ENCODE measurements at regions not wholly inside any gene's neighbourhood (a gene's known extent, or its start where the extent isn't known, plus 50 kb on each side); places are given as distances from the start of the nearest gene placed in this dataset.

GRCh38 chr12:87384226-87384625, 645.0 kb downstream of the C12orf50 start:
- Histone ChIP-seq H3K27me3 (replicated peaks; ENCODE audit: control insufficient read depth, insufficient read depth, low read length) (no peaks in the 10 kb centered on the region), H3K36me3 (ENCODE audit: control insufficient read depth, insufficient read depth, low read length) (no peaks in the 10 kb centered on the region), H3K4me3 (replicated peaks; ENCODE audit: low read depth, low read length) (no peak overlapping the region)
- DNase-seq (ENCODE audit: extremely low read depth, insufficient read length) = no peak
- no peak for TF ChIP-seq CTCF (IDR thresholded peaks at IDR 0.05; ENCODE audit: insufficient read depth, low read length, poor library complexity, severe bottlenecking)

- no peak for TF ChIP-seq CTCF (IDR thresholded peaks at IDR 0.05; ENCODE audit: insufficient read depth, low read length, poor library complexity, severe bottlenecking)
- no peaks in the 10 kb centered on the region for H3K27me3 ChIP-seq (replicated peaks; ENCODE audit: control insufficient read depth, insufficient read depth, low read length)
- H3K36me3 ChIP-seq (ENCODE audit: control insufficient read depth, insufficient read depth, low read length) = no peaks in the 10 kb centered on the region
- no peak for DNase-seq (ENCODE audit: extremely low read depth, insufficient read length)
- no peak overlapping the region for H3K4me3 ChIP-seq (replicated peaks; ENCODE audit: low read depth, low read length)
Observed at GRCh38 chr12:87383680-87384079, 645.5 kb downstream of the C12orf50 start.

- DNase-seq (ENCODE audit: extremely low read depth, insufficient read length) = no peak
- H3K27me3 ChIP-seq (replicated peaks; ENCODE audit: control insufficient read depth, insufficient read depth, low read length) = no peaks in the 10 kb centered on the region
- TF ChIP-seq CTCF (IDR thresholded peaks at IDR 0.05; ENCODE audit: insufficient read depth, low read length, poor library complexity, severe bottlenecking) = no peak
- no peak overlapping the region for H3K4me3 ChIP-seq (replicated peaks; ENCODE audit: low read depth, low read length)
- no peaks in the 10 kb centered on the region for H3K36me3 ChIP-seq (ENCODE audit: control insufficient read depth, insufficient read depth, low read length)
Observed at GRCh38 chr12:87382959-87383566, 646.1 kb downstream of the C12orf50 start.

GRCh38 chr12:87382436-87382835, 646.8 kb downstream of the C12orf50 start:
- Histone ChIP-seq H3K36me3 (ENCODE audit: control insufficient read depth, insufficient read depth, low read length) (no peaks in the 10 kb centered on the region), H3K27me3 (replicated peaks; ENCODE audit: control insufficient read depth, insufficient read depth, low read length) (no peaks in the 10 kb centered on the region), H3K4me3 (replicated peaks; ENCODE audit: low read depth, low read length) (no peak overlapping the region)
- no peak for TF ChIP-seq CTCF (IDR thresholded peaks at IDR 0.05; ENCODE audit: insufficient read depth, low read length, poor library complexity, severe bottlenecking)
- DNase-seq (ENCODE audit: extremely low read depth, insufficient read length) = no peak

- Histone ChIP-seq H3K27me3 (replicated peaks; ENCODE audit: control insufficient read depth, insufficient read depth, low read length) (no peaks in the 10 kb centered on the region), H3K36me3 (ENCODE audit: control insufficient read depth, insufficient read depth, low read length) (no peaks in the 10 kb centered on the region), H3K4me3 (replicated peaks; ENCODE audit: low read depth, low read length) (no peak overlapping the region)
- no peak for DNase-seq (ENCODE audit: extremely low read depth, insufficient read length)
- TF ChIP-seq CTCF (IDR thresholded peaks at IDR 0.05; ENCODE audit: insufficient read depth, low read length, poor library complexity, severe bottlenecking) = no peak
Observed at GRCh38 chr12:87381742-87382141, 647.5 kb downstream of the C12orf50 start.

- H3K27me3 ChIP-seq (replicated peaks; ENCODE audit: control insufficient read depth, insufficient read depth, low read length) = no peaks in the 10 kb centered on the region
Observed at GRCh38 chr12:87378526-87378925, 650.7 kb downstream of the C12orf50 start.

More at GRCh38 chr12:87378526-87378925, 650.7 kb downstream of the C12orf50 start:
- no peak overlapping the region for H3K4me3 ChIP-seq (replicated peaks; ENCODE audit: low read depth, low read length)
- DNase-seq (ENCODE audit: extremely low read depth, insufficient read length) = no peak
- TF ChIP-seq CTCF (IDR thresholded peaks at IDR 0.05; ENCODE audit: insufficient read depth, low read length, poor library complexity, severe bottlenecking) = no peak
- H3K36me3 ChIP-seq (ENCODE audit: control insufficient read depth, insufficient read depth, low read length) = no peaks in the 10 kb centered on the region
